ENCODE measurements at regions not wholly inside any gene's neighbourhood (a gene's known extent, or its start where the extent isn't known, plus 50 kb on each side); places are given as distances from the start of the nearest gene placed in this dataset.

DNA sequence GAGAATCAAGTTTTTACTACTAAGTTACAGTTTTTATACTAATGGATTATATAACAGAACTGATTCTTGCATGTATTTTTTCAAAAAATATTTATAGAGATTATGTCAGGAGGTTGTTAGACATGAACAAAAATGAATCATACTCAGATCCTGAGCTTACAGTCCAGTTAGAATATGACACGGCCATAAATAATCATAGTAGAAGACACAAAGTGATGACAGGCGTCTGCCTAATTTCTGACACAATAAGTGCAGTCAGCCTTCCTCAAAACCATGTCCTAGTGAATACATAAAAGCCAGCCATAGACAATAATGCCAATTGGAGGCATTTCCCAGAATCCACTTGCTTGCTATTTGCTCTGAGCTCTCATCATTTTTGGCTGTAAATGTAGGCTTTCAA is 81.7 kb upstream of the POU1F1 start:
- TF ChIP-seq EP300 (IDR thresholded peaks at IDR 0.05) (no peak), POLR2A (IDR thresholded peaks at IDR 0.05; ENCODE audit: low read depth) (no peak), POLR2AphosphoS5 (IDR thresholded peaks at IDR 0.05) (no peak)
- TF ChIP-seq, protein P1, sequence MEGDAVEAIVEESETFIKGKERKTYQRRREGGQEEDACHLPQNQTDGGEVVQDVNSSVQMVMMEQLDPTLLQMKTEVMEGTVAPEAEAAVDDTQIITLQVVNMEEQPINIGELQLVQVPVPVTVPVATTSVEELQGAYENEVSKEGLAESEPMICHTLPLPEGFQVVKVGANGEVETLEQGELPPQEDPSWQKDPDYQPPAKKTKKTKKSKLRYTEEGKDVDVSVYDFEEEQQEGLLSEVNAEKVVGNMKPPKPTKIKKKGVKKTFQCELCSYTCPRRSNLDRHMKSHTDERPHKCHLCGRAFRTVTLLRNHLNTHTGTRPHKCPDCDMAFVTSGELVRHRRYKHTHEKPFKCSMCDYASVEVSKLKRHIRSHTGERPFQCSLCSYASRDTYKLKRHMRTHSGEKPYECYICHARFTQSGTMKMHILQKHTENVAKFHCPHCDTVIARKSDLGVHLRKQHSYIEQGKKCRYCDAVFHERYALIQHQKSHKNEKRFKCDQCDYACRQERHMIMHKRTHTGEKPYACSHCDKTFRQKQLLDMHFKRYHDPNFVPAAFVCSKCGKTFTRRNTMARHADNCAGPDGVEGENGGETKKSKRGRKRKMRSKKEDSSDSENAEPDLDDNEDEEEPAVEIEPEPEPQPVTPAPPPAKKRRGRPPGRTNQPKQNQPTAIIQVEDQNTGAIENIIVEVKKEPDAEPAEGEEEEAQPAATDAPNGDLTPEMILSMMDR (IDR thresholded peaks at IDR 0.05), result no peak
